ENCODE measurements at regions not wholly inside any gene's neighbourhood (a gene's known extent, or its start where the extent isn't known, plus 50 kb on each side); places are given as distances from the start of the nearest gene placed in this dataset.

GRCh38 chr16:73840728-73841127 lies 455.9 kb upstream of the PSMD7 start:
- TF ChIP-seq SP1 (IDR thresholded peaks at IDR 0.05) (no peak), PKNOX1 (IDR thresholded peaks at IDR 0.05) (no peak), FOXM1 (IDR thresholded peaks at IDR 0.05; ENCODE audit: borderline replicate concordance) (no peak), ELF4 (IDR thresholded peaks at IDR 0.05) (no peak), ZNF384 (IDR thresholded peaks at IDR 0.05) (no peak), FOXK2 (IDR thresholded peaks at IDR 0.05) (no peak), BHLHE40 (IDR thresholded peaks at IDR 0.05; ENCODE audit: borderline replicate concordance) (no peak), NFRKB (IDR thresholded peaks at IDR 0.05) (no peak), LEF1 (IDR thresholded peaks at IDR 0.05; ENCODE audit: borderline replicate concordance) (no peak), FOXA1 (IDR thresholded peaks at IDR 0.05) (no peak), L3MBTL2 (conservative IDR thresholded peaks at IDR 0.05) (no peak), SUZ12 (IDR thresholded peaks at IDR 0.05) (no peak), ARNT (IDR thresholded peaks at IDR 0.05) (no peak)

Data from HEK293T (cell line).